ENCODE measurements at regions not wholly inside any gene's neighbourhood (a gene's known extent, or its start where the extent isn't known, plus 50 kb on each side); places are given as distances from the start of the nearest gene placed in this dataset.

DNA sequence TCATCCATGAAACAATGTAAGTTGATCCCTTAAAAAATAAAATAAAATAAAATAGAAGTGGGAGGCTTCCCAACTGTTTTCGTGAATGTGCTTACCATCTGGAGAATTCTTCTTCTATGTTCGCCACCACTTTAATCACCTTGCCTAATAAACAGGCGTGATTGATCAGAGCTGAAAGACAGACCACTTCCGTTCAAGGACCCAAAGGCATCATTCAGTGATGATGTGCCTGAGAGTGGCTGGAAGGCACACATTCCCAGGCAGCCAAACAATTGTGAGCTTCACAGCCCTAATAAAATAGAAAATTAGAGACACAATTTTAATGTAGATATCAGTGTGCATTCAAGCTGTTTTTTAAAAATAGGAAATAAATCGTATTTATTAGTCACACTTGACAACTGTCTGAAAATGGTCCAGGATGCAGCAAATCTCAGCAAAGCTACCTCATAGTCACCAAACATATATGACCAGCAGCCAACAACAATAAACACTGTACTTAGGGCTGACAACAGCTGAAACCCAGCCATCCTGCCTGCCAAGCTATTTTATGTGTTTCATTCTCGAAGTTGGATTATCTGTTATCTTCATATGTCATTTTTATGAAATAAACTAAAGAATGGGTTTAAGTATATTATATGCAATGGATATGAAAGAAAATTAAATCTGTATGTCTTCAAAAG lies 163.2 kb upstream of the FAM9B start:
- DNase-seq (ENCODE audit: low read depth), result no peak

- no peak for DNase-seq (ENCODE audit: low read depth)
Measured at GRCh38 chrX:9204560-9204959, 170.6 kb upstream of the FAM9B start.

DNA sequence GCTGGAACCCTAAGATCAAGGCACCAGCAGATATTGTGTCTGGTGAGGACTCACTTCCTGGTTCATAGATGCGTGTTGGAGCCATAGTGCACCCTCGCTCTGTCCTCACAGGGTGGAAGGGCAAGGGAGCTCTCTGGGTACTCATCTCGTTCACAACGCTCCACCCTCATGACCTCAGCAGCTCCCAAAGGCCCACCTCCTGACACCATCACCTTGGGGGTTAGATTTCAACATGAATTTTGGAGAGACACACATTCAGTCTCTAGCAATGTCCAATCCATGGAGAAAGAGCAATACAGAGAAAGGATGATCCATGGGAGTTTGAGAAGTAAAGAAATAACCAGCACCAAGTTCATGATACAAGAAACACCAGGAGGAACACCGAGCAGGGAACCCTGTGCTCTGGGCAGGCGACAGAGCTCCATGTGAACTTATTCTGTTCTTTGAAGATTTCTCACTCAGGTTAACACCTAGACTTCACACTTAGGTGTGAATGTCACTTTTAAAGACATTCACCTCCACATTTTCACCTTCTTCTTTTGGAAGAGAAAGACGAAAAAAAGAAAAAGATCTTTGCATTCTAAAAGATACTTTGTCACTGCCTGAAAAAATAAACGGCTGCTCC lies 171.8 kb upstream of the FAM9B start:
- DNase-seq (ENCODE audit: low read depth), result no peak

DNA sequence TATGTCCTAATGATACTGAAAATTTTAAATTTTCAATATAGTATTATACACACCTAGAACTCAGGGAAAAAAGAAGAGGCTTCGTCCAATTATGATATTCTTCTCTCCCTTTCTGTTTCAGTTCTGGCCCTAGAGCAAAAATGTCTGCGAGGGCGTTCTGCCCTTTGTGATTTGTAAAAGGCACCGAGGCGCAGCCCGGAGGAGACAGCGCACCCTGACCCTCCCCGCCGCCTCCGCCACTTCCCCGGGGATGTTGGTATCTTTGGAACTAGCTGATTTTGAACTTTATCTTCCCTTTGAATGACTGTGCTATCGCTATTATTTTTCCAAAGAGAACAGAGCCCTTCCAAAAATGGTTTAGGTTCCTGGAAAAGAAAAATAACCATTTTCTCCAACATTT lies 173.2 kb upstream of the FAM9B start:
- DNase-seq (ENCODE audit: low read depth), result no peak

DNA sequence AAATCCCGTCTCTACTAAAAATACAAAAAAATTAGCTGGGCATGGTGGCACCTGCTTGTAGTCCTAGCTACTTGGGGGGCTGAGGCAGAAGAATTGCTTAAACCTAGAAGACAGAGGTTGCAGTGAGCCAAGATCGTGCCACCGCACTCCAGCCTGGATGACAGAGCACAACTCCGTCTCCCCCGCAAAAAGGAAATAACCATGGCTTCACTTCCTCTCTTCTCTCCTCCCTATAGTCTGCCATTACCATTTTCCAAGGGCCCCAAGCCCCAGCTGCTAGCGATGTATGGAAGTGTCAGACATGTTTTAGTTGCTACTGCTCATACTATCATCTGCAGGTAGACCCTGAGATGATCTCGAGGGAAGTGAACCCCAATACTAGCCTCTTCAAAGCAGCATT lies 177.3 kb upstream of the FAM9B start:
- no peak for DNase-seq (ENCODE audit: low read depth)

DNA sequence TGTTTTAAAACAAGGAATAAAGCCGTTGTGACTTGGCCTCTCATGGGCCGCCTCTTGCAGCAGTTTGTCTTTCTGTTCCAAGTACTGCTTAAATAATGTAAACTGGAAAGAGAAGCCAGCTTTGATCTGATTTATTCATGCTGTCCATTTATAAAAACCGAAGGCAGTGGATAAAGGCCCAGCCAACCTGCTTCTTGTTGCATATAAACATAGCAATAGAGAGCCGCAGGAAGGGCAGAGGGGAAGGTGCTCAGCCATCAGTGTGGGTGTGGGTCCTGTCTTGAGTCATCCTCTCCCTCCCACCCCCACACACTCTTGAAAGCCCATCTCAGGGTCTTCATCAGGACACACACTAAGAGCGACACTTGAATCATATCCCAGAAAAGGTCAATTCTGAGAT lies 187.9 kb upstream of the FAM9B start:
- no peak for DNase-seq (ENCODE audit: low read depth)

GRCh38 chrX:9222299-9222698 lies 188.4 kb upstream of the FAM9B start:
- DNase-seq (ENCODE audit: low read depth), result no peak

GRCh38 chrX:9227276-9227675 lies 193.3 kb upstream of the FAM9B start:
- DNase-seq (ENCODE audit: low read depth), result no peak

DNA sequence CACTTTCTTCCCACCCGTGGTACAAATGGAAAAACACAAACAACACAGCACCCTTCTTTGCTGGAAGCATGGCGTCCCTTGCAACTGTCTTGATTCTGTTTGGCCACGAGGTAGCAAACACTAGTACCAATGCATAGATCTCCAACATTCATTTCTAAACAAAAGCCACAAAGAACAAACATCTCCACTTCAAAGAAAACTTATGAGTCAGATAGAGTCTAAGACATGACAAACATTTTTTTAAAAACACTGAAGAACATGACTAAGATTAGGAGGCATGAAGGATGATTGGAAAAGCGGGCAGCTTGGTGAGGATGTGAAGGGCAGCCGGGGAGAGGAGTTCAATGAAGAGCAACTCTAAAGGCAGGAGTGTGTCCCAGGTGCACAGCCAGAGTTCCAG lies 197.6 kb upstream of the FAM9B start:
- DNase-seq (ENCODE audit: low read depth), result no peak

DNA sequence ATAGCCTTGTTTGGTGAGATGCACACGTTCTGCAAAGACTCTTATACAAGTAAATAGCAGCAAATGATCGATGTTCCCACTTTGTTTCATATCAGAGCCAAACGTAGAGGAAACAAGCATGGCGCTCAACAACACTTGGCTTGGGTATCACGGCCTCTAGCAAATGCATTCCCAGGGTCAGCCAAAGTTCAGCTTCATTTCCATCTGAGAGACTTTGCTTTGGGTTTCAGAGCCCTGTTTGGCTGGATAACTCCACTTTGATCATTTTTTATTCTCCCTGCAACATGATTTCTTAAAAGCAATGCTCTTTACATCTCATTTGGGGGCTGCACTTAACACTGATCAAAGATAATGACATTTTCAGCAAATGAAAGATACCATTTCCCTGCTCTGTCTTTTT lies 199.2 kb upstream of the FAM9B start:
- DNase-seq (ENCODE audit: low read depth), result no peak

GRCh38 chrX:9234315-9234714 lies 200.4 kb upstream of the FAM9B start:
- no peak for DNase-seq (ENCODE audit: low read depth)

DNA sequence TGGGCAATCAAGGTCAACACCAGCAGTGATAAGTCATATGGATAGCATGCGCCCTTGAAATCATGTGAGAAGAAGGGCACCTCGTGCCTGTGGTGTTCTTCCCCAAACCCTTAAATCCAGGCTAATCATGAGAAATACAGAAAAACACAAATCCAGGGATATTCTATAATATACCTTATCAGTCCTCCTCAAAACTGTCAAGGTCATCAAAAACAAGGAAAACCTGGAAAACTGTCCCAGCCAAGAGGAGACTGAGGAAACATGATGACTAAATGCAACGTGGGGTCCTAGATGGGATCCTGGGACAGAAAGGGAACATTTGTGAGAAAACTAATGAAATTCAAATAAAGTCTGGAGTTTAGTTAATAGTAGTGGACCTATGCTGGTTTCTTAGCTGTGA lies 201.8 kb upstream of the FAM9B start:
- DNase-seq (ENCODE audit: low read depth), result no peak

GRCh38 chrX:9240956-9241355 lies 207.0 kb upstream of the FAM9B start:
- no peak for DNase-seq (ENCODE audit: low read depth)

- DNase-seq (ENCODE audit: low read depth), result no peak
Measured at GRCh38 chrX:9241427-9241826, 207.5 kb upstream of the FAM9B start.

- DNase-seq (ENCODE audit: low read depth), result no peak
Measured at GRCh38 chrX:9249051-9249846, 215.3 kb upstream of the FAM9B start.

GRCh38 chrX:9252182-9252581 lies 212.7 kb upstream of the TBL1X start:
- DNase-seq (ENCODE audit: low read depth), result no peak

DNA sequence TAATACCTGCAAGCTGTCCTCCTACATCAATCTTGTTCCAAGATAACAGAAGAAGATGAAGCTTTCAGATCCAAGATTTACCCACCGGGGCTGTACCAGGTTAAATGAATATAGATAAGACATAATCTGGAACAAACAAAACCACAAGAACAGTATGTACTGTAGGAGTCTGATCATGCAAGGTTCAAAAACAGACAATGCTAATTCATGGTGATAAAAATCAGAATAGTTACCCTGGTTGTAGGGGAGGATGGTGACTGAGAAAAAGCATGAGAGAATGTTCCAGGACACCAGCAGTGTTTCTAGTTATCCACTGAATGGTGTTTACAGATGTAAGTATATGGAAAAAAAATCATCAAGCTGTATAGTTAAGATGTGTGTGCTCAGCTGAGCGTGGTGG lies 211.6 kb upstream of the TBL1X start:
- no peak for DNase-seq (ENCODE audit: low read depth)

GRCh38 chrX:9257718-9258420 lies 207.0 kb upstream of the TBL1X start:
- no peak for DNase-seq (ENCODE audit: low read depth)

DNA sequence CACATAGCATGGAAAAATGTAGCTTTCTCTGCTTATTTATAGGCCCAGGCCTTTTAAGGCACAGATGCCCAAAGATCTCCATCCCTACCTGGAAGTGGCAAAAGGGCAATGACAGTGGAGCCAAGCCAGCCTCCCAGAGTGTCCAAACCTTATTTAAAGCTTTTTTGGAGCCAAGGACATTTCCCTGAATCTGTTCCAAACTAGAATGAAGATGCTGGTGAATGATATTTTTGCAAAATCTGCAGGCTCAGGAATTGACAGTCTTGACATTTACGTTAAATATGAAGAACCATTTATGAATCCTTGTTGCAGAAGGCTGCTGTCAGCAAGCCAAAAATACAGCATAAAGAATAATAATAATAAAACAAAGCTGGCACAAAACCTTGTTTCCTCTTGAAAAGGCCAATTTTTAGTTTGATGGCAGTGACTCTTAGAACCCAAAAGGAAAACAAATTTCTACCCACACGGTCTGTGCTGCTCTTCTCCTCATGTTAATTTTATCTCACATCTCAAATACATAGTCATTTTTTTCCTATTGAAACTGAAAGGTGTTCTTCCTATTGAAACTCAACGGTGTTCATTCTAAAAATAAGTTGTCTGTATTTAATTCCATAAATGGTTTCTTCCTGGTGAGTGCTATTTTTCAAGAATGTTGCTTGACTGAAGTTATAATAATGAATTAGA lies 206.3 kb upstream of the TBL1X start:
- no peak for DNase-seq (ENCODE audit: low read depth)

DNA sequence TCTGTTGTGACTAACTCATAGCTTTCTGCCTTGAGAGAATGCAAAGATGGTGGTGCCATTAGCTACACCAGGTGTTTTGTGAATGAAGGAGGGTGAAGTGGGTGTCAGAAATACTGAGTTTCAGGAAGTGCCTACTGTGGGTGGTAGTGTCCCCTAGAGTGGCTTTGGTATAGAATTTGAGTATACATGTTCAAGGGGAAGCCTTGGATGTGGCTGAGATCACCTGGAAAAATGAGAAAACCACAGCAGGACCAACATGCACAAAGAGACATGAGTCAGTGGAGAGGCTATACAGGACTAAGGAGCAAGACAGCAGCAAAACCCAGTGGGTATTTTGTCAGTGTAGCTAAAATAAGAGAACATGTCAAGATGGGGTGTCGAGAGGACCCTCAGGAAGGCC lies 204.3 kb upstream of the TBL1X start:
- DNase-seq (ENCODE audit: low read depth), result no peak

DNA sequence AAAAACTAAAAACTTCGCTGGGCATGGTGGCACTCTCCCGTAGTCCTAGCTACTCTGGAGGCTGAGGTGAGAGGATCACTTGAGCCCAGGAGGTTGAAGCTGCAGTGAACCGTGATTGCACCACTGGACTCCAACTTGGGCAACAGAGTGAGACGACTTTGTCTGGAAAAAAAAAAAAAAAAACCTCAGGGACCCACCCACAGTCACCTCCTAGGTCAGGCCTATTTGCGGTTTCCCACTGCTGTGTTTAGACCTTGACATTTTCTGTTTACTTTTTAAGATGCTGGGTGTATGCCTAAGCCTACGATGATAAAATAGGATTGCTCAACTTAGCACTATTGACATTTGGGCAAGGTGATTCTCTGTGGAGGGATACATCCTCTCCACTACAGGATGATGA lies 197.4 kb upstream of the TBL1X start:
- no peak for DNase-seq (ENCODE audit: low read depth)

GRCh38 chrX:9269134-9269533 lies 195.7 kb upstream of the TBL1X start:
- DNase-seq (ENCODE audit: low read depth), result no peak
